Breast epithelium (tissue), 4 donors: ENCODE measurements at regions not wholly inside any gene's neighbourhood (a gene's known extent, or its start where the extent isn't known, plus 50 kb on each side); places are given as distances from the start of the nearest gene placed in this dataset.

Experiments
- DNase-seq, 2 donors: peaks; one replicate each; pipeline ENCODE4 v3.0.0-alpha.2; 2019; ENCODE audit warnings: low spot score in 2 of 2
- H3K27ac ChIP-seq, 2 donors: fragments of 200-600 bp; sonication (generic) in 1 of 2; one replicate each; pipeline ENCODE4 v1.5.1; 2016 to 2019; ENCODE audit warnings: mild to moderate bottlenecking in 1 of 2
- H3K27me3 ChIP-seq, 2 donors: fragments of 200-600 bp; sonication (generic) in 1 of 2; one replicate each; pipeline versions ENCODE4 v1.5.1 to v1.6.0; 2017 to 2019; ENCODE audit warnings: control low read depth in 1 of 2, mild to moderate bottlenecking in 1 of 2
- H3K36me3 ChIP-seq: fragments of 200-600 bp; one replicate; pipeline ENCODE4 v1.5.1; 2019
- H3K4me1 ChIP-seq, 2 donors: fragments of 200-600 bp; sonication (generic); one replicate each; pipeline ENCODE4 v1.5.1; 2016 to 2019; ENCODE audit warnings: control low read depth in 1 of 2
- H3K4me3 ChIP-seq, 3 donors: fragments of 200-600 bp; sonication (generic); 1 replicate in 2 of 3; 2 replicates in 1 of 3; pipeline ENCODE4 v1.5.1; 2016 to 2019; ENCODE audit warnings: mild to moderate bottlenecking in 3 of 3, moderate library complexity in 2 of 3
- H3K9me3 ChIP-seq, 2 donors: fragments of 200-600 bp; sonication (generic) in 1 of 2; one replicate each; pipeline ENCODE4 v1.5.1; 2016 to 2019; ENCODE audit warnings: control low read depth in 1 of 2
- CTCF ChIP-seq, 3 donors: fragments of 450-650 bp; IDR thresholded peaks; one replicate each; pipeline ENCODE4 v1.5.1; 2016 to 2017; ENCODE audit warnings: antibody characterized with exemption in 3 of 3, mild to moderate bottlenecking in 3 of 3, moderate library complexity in 3 of 3
- POLR2A ChIP-seq: fragments of 450-650 bp; IDR thresholded peaks from one replicate; pipeline ENCODE4 v1.6.1; 2016; ENCODE audit warnings: antibody characterized with exemption, mild to moderate bottlenecking, moderate library complexity
- POLR2AphosphoS5 ChIP-seq, 3 donors: sonication (generic); formaldehyde crosslinking; IDR thresholded peaks; one replicate each; pipeline ENCODE4 v1.6.1; 2017; ENCODE audit warnings: antibody characterized with exemption in 3 of 3
- intact Hi-C: fragments of 100-400 bp; cut with DNase I; formaldehyde crosslinking; loops from one replicate; pipeline ENCODE4 v1.15.1; 2023; ENCODE audit warnings: low total_unique reads

- TF ChIP-seq POLR2AphosphoS5 (IDR thresholded peaks at IDR 0.05) (no peak), CTCF (IDR thresholded peaks at IDR 0.05) (no peak), POLR2A (no peak)
- H3K9me3 ChIP-seq, result no peaks in the 10 kb centered on the region
- no peak overlapping the region for H3K4me3 ChIP-seq
- no peaks in the 10 kb centered on the region for H3K27me3 ChIP-seq
- DNase-seq, result no peak
- intact Hi-C loops, result no loop called here
- H3K27ac ChIP-seq, result no peak overlapping the region
- no peaks in the 10 kb centered on the region for H3K4me1 ChIP-seq
- H3K36me3 ChIP-seq, result no peaks in the 10 kb centered on the region
Observed at GRCh38 chr13:67713571-67713970, 483.4 kb upstream of the PCDH9 start.

DNA sequence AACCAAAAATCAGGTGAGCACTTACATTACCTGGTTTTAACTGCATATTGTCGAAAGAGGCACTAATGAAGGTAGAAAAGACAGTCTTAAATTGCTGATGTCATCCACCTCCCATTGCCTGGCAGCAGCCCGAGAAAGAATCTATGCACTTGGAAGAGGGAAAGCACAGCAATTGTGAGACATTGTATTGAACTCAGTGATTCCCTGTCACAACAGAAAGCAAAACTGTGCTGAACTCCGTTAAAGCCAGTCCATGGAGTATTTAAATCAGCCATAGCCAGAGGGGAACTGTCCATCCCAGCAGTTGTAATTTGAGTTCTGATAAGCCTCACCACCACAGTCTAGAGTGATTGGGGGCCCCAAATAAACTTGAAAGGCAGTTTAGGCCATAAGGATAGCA is 466.6 kb upstream of the PCDH9 start:
- intact Hi-C loops, result no loop called here
- TF ChIP-seq POLR2AphosphoS5 (IDR thresholded peaks at IDR 0.05), result no peak
- no peak for TF ChIP-seq CTCF (IDR thresholded peaks at IDR 0.05)
- no peak for TF ChIP-seq POLR2A
- Histone ChIP-seq H3K4me3 (no peak overlapping the region), H3K27ac (no peak overlapping the region), H3K27me3 (no peaks in the 10 kb centered on the region), H3K4me1 (no peaks in the 10 kb centered on the region), H3K36me3 (no peaks in the 10 kb centered on the region), H3K9me3 (no peaks in the 10 kb centered on the region)
- no peak for DNase-seq

GRCh38 chr13:67664502-67664901 is 434.4 kb upstream of the PCDH9 start:
- Histone ChIP-seq H3K9me3 (no peaks in the 10 kb centered on the region), H3K27me3 (no peaks in the 10 kb centered on the region), H3K4me3 (no peak overlapping the region), H3K36me3 (no peaks in the 10 kb centered on the region), H3K4me1 (no peaks in the 10 kb centered on the region), H3K27ac (no peak overlapping the region)
- no peak for TF ChIP-seq POLR2AphosphoS5 (IDR thresholded peaks at IDR 0.05)
- no peak for TF ChIP-seq CTCF (IDR thresholded peaks at IDR 0.05)
- TF ChIP-seq POLR2A, result no peak
- intact Hi-C loops, result no loop called here
- DNase-seq, result no peak

GRCh38 chr13:67662997-67663396 is 432.9 kb upstream of the PCDH9 start:
- no peaks in the 10 kb centered on the region for H3K36me3 ChIP-seq
- intact Hi-C loops, result no loop called here
- no peaks in the 10 kb centered on the region for H3K4me1 ChIP-seq
- H3K4me3 ChIP-seq, result no peak overlapping the region
- no peak for DNase-seq
- H3K9me3 ChIP-seq, result no peaks in the 10 kb centered on the region
- no peak overlapping the region for H3K27ac ChIP-seq
- TF ChIP-seq POLR2AphosphoS5 (IDR thresholded peaks at IDR 0.05) (no peak), CTCF (IDR thresholded peaks at IDR 0.05) (no peak), POLR2A (no peak)
- H3K27me3 ChIP-seq, result no peaks in the 10 kb centered on the region

DNA sequence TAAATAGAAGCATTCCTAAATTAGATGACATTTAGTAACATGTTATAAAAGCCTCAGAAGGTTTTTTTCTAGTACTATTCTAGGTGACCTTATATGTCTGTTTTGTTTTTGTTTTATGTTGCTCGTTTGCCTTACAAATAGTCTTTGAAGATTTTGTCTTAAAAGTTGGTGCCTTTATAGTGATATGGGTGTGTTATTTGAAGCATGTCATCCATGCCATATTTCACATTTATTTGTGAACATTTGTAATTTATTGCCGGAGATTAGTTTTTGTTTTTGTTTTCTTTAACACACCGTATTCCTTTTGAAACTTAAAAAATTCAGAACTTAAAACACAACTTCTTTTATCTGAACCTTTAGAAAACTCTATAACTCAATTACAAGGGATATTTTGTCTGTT is 422.8 kb upstream of the PCDH9 start:
- Histone ChIP-seq H3K4me3 (no peak overlapping the region), H3K9me3 (no peaks in the 10 kb centered on the region), H3K4me1 (no peaks in the 10 kb centered on the region), H3K27me3 (no peaks in the 10 kb centered on the region), H3K36me3 (peaks cover 3% of the 10 kb centered on the region), H3K27ac (no peak overlapping the region)
- no peak for DNase-seq
- no peak for TF ChIP-seq POLR2AphosphoS5 (IDR thresholded peaks at IDR 0.05)
- TF ChIP-seq POLR2A, result no peak
- no peak for TF ChIP-seq CTCF (IDR thresholded peaks at IDR 0.05)
- intact Hi-C loops, result no loop called here
